Right lobe of liver (tissue), 6 donors: ENCODE measurements at regions not wholly inside any gene's neighbourhood (a gene's known extent, or its start where the extent isn't known, plus 50 kb on each side); places are given as distances from the start of the nearest gene placed in this dataset.

Experiments
- ATAC-seq, 4 donors: fragments of 200-7000 bp; cut with Tn5 transposase; one replicate each; pipeline ENCODE4 v1.9.1; 2020; ENCODE audit warnings: mild to moderate bottlenecking in 4 of 4, moderate library complexity in 4 of 4
- DNase-seq, 3 donors: peaks; one replicate each; pipeline ENCODE4 v3.0.0-alpha.2; 2020
- H3K27ac ChIP-seq, 3 donors: fragments of 200-600 bp; one replicate each; pipeline ENCODE4 v1.8.0; 2022
- H3K27me3 ChIP-seq, 2 donors: fragments of 200-600 bp; one replicate each; pipeline ENCODE4 v1.8.0; 2022
- H3K36me3 ChIP-seq, 4 donors: fragments of 200-600 bp; sonication (generic) in 1 of 4; one replicate each; pipeline versions ENCODE4 v1.5.1 to v1.8.0; 2017 to 2022; ENCODE audit warnings: control low read depth in 1 of 4
- H3K4me1 ChIP-seq, 4 donors: fragments of 200-600 bp; sonication (generic) in 1 of 4; one replicate each; pipeline versions ENCODE4 v1.5.1 to v1.8.0; 2017 to 2022; ENCODE audit warnings: control low read depth in 1 of 4
- H3K4me3 ChIP-seq, 3 donors: fragments of 200-600 bp; one replicate each; pipeline ENCODE4 v1.8.0; 2022
- H3K9me3 ChIP-seq, 4 donors: fragments of 200-600 bp; sonication (generic) in 1 of 4; one replicate each; pipeline versions ENCODE4 v1.5.1 to v1.8.0; 2017 to 2022; ENCODE audit warnings: control low read depth in 1 of 4
- POLR2A ChIP-seq: fragments of 450-650 bp; IDR thresholded peaks from one replicate; pipeline ENCODE4 v1.6.1; 2017; ENCODE audit warnings: antibody characterized with exemption, mild to moderate bottlenecking
- WGBS: methylation state at CpG from one replicate; pipeline ENCODE4 v1.1.6; 2018; ENCODE audit warnings: low coverage, low lambda C conversion rate; ENCODE audit not compliant: insufficient coverage; ENCODE audit errors: missing lambda C conversion rate; 5-methylcytosine and 5-hydroxymethylcytosine counted together
- intact Hi-C, 2 donors: fragments of 100-400 bp; cut with DNase I; formaldehyde crosslinking; loops; one replicate each; pipeline versions ENCODE4 v1.11.2 to v1.14.1; 2022
- TF ChIP-seq, protein P1 (sequence below), 4 donors: fragments of 200-600 bp in 3 of 4; fragments of 450-650 bp in 1 of 4; IDR thresholded peaks; one replicate each; pipeline versions ENCODE4 v1.5.1 to v1.8.0; 2016 to 2022; ENCODE audit warnings: antibody characterized with exemption in 4 of 4, mild to moderate bottlenecking in 2 of 4
- donor health status: DM: no; HTN: yes; CAD: no.
- donor health status: DM: no; HTN: no; CAD: no.
- donor health status: DM: no; HTN: no; CAD: no.
- donor health status: DM: no; HTN: yes; CAD: no.
- donor health status: DM: no; HTN: yes; CAD: no.

DNA sequence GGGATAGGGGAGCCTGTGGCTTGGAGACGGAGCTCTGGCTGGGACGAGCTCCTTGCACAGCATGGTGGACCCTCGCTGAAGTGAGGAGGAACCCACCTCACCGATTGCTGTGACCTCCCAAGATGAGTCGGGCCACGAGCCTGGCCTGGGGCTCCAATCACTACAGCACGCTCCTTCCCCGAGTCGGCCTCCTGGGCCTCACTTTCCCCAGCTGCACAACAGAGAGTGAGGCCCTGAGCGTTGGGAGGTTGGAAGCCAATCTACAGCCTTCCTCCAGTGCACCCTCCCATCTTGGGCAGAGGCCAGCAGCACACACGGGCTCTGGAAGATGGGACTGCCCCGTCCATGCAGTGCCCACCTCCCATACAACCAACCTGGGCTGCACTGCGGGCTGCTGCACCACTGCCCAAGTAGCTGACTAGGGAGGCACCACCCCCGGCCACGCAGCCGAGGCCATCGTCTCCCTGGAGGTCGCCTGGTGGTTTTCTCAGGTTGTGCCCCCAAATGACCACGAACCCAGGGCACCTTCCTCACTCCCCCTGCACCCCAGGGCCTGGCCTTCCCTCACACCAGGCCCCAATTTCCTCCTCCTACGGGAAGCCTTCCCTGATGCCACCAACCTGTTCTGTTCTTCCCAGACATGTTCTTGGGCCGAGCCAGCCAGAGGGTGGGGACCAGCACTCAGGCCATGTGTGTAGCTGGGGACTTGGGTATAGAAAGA, 152.3 kb upstream of the C14orf180 start:
- Histone ChIP-seq H3K4me1 (no peaks in the 10 kb centered on the region), H3K27ac (no peak overlapping the region), H3K36me3 (no peaks in the 10 kb centered on the region), H3K9me3 (no peaks in the 10 kb centered on the region), H3K27me3 (no peaks in the 10 kb centered on the region), H3K4me3 (no peak overlapping the region)
- DNase-seq (peak in 1 of 3 donors; percentile 49), ATAC-seq (no peak)
- no peak for TF ChIP-seq POLR2A
- TF ChIP-seq, protein P1, sequence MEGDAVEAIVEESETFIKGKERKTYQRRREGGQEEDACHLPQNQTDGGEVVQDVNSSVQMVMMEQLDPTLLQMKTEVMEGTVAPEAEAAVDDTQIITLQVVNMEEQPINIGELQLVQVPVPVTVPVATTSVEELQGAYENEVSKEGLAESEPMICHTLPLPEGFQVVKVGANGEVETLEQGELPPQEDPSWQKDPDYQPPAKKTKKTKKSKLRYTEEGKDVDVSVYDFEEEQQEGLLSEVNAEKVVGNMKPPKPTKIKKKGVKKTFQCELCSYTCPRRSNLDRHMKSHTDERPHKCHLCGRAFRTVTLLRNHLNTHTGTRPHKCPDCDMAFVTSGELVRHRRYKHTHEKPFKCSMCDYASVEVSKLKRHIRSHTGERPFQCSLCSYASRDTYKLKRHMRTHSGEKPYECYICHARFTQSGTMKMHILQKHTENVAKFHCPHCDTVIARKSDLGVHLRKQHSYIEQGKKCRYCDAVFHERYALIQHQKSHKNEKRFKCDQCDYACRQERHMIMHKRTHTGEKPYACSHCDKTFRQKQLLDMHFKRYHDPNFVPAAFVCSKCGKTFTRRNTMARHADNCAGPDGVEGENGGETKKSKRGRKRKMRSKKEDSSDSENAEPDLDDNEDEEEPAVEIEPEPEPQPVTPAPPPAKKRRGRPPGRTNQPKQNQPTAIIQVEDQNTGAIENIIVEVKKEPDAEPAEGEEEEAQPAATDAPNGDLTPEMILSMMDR (IDR thresholded peaks at IDR 0.05), result no peak
- WGBS, result 70% methylated on average over 2 of the region's 21 CpGs
- intact Hi-C loops, result no loop called here

DNA sequence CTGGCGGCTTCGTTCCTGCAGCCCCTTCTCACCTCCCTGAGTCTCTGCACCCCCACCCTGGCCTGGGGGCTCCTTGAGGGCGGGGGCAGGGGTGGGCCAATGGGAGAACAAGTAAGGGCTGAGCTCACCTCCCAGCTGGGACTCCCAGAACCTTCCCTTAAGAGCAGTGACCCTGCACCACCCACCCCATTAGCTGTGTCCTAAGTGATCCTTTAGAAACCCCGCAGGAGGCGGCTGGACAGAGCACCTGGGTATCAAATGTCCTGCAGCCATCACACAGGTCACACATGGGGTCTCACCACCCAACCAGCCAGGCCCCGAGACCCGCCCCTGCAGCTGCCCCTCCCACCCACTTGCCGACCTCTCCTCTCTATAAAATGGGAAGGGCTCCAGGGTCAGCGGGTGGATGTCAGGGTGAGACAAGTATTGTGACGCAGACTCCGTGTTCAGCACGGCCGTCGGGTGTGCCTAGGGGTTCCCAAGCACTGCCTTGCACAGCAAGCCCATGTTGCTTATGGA, 151.2 kb upstream of the C14orf180 start:
- Histone ChIP-seq H3K9me3 (no peaks in the 10 kb centered on the region), H3K4me1 (no peaks in the 10 kb centered on the region), H3K36me3 (no peaks in the 10 kb centered on the region), H3K27me3 (no peaks in the 10 kb centered on the region), H3K27ac (no peak overlapping the region), H3K4me3 (no peak overlapping the region)
- ATAC-seq (no peak), DNase-seq (no peak)
- WGBS, result 40% methylated on average over 4 of the region's 14 CpGs
- no peak for TF ChIP-seq POLR2A
- TF ChIP-seq, protein P1 (IDR thresholded peaks at IDR 0.05), result no peak
- intact Hi-C loops, result no loop called here

GRCh38 chr14:104428860-104429259, 150.7 kb upstream of the C14orf180 start:
- WGBS, result 40% methylated on average over 7 of the region's 9 CpGs
- no peak for ATAC-seq

GRCh38 chr14:104429291-104429861, 150.2 kb upstream of the C14orf180 start:
- ATAC-seq (no peak), DNase-seq (peak in 1 of 3 donors; percentile 40)
- intact Hi-C loops, result no loop called here

More at GRCh38 chr14:104428860-104429259, 150.7 kb upstream of the C14orf180 start:
- no peaks in the 10 kb centered on the region for H3K36me3 ChIP-seq
- intact Hi-C loops, result no loop called here
- H3K9me3 ChIP-seq, result no peaks in the 10 kb centered on the region
- H3K27ac ChIP-seq, result no peak overlapping the region
- H3K4me1 ChIP-seq, result no peaks in the 10 kb centered on the region
- no peak for DNase-seq
- no peak overlapping the region for H3K4me3 ChIP-seq
- TF ChIP-seq, protein P1 (IDR thresholded peaks at IDR 0.05), result no peak
- TF ChIP-seq POLR2A, result no peak
- H3K27me3 ChIP-seq, result no peaks in the 10 kb centered on the region

More at GRCh38 chr14:104429291-104429861, 150.2 kb upstream of the C14orf180 start:
- H3K36me3 ChIP-seq, result no peaks in the 10 kb centered on the region
- WGBS, result 78% methylated on average over 10 of the region's 30 CpGs
- no peak overlapping the region for H3K4me3 ChIP-seq
- no peaks in the 10 kb centered on the region for H3K27me3 ChIP-seq
- no peaks in the 10 kb centered on the region for H3K4me1 ChIP-seq
- no peak overlapping the region for H3K27ac ChIP-seq
- H3K9me3 ChIP-seq, result no peaks in the 10 kb centered on the region
- TF ChIP-seq POLR2A, result no peak
- TF ChIP-seq, protein P1 (IDR thresholded peaks at IDR 0.05), result no peak
